GM21529 (cell line): ENCODE measurements at regions not wholly inside any gene's neighbourhood (a gene's known extent, or its start where the extent isn't known, plus 50 kb on each side); places are given as distances from the start of the nearest gene placed in this dataset.

Experiments
- ATAC-seq: cut with Tn5 transposase; IDR thresholded peaks from one replicate; pipeline ENCODE4 v1.9.1; 2021; ENCODE audit not compliant: unreplicated experiment

GRCh38 chr9:4921449-4921848, 63.6 kb upstream of the JAK2 start:
- no peak for ATAC-seq

DNA sequence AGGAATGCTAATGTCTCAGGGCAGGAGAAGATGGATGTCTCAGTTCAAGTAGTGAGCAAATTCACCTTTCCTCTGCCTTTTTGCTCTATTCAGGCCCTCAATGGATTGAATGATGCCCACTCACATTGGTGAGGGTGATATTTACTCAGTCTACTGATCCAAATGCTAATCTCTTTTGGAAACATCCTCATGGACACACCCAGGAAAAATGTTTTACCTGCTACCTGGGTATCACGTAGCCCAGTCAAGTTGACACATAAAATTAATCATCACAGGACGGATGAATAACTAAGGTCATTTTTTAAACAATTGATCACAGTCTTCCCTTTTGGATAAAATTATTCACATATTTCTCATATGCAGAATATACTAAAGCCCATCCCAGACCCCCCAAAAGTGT, 63.0 kb upstream of the JAK2 start:
- ATAC-seq: no peak

- no peak for ATAC-seq
These were observed 62.3 kb upstream of the JAK2 start for GRCh38 chr9:4922730-4923129.

GRCh38 chr9:4923141-4923540, 61.9 kb upstream of the JAK2 start:
- no peak for ATAC-seq

- peak; percentile 62 for ATAC-seq
These were observed 61.2 kb upstream of the JAK2 start for GRCh38 chr9:4923580-4924544.

DNA sequence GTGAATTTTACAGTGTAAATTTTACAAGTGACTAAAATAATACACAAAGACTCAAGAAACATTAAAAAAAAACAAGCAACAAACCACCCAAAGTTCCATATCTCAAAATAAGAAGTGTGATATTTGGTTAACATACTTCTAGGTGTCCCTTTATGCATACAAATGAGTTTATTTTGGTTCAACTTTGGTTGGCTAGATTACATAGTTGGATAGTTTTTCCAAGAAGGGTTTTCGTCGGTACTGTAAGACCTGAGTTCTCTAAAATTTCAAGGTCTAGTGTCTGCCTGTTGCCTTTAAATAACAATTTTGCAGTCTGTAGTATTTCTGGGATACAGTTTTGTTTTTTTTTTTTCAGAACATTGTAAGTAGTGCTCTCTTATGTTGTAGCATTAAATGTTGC, 58.8 kb upstream of the JAK2 start:
- ATAC-seq: no peak

DNA sequence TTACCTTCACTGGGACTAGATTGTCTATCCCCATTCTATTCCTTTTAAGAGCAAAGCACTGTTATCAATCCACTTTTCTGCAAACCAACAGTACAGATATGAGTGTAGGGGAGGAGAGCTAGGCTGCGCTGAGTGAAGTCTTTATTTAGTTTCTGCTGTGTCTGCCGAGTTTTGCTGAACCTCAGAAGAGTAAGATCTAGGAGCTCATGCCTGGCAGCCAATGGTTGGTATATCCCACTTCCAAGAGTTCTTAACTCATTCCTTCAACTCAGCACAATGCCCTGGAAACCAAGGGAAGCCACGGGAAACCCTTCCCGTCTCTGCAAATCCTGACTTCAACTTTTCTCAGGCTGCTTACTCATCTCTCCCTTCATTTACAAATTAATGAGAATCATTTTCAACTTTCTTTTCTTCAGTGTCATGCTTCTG, 58.0 kb upstream of the JAK2 start:
- peak; percentile 57 for ATAC-seq

DNA sequence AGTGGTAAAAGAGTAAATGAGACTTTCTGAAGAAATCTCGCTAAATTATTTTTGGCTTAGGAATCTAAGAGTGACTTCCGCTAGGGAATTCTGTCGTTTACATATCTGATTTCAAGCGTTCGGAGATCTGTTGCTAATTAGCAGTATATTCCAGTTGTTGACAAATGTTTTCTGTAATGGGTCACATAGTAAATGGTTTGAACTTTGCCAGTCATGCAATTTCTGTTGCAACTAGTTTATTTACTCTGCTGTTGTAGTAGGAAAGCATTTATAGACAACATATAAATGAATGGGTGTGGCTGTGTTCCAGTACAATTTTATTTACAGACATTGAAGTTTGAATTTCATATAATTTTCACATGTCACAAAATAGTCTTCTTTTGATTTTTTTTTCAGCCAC, 57.4 kb upstream of the JAK2 start:
- no peak for ATAC-seq

DNA sequence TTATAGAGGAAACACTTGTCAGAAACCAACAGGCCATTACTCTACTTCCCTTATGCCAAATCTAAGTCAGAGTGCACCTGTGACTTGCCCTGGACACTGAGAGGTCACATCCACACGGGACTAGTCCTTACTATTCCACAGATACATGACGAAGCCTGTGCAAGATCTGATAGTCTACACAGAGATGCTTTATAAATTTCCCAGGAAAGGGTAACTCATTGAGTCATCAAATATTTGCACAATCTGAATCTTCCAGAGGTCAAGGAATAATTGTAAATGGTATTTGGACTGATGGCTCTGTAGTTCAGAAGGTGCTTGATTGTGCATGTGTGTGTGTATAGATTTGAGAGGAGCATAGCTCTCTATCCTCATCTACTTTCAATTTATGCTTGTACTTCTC, 55.2 kb upstream of the JAK2 start:
- ATAC-seq: no peak

DNA sequence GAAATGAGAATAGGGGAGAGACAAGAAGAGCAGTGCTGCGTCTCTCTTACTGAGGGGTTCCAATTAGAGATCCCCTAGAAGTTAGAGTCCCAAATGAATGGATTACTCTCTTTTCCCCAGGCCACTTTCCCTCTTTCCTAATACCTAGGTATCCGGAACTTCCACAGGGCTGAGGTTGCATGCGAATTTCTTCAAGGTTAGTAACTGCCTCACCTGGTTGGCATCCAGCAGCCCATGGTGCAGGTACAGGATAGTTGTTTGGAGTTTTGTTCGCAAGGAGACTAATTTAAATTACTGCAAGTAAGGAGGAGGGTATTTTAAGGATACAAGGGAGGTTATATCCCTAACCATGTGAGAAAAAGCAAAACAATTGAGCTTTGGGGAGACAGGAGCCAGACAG, 52.4 kb upstream of the JAK2 start:
- no peak for ATAC-seq

GRCh38 chr9:4933177-4933576, 51.9 kb upstream of the JAK2 start:
- ATAC-seq: no peak

- ATAC-seq: no peak
These were observed 51.2 kb upstream of the JAK2 start for GRCh38 chr9:4933861-4934260.

DNA sequence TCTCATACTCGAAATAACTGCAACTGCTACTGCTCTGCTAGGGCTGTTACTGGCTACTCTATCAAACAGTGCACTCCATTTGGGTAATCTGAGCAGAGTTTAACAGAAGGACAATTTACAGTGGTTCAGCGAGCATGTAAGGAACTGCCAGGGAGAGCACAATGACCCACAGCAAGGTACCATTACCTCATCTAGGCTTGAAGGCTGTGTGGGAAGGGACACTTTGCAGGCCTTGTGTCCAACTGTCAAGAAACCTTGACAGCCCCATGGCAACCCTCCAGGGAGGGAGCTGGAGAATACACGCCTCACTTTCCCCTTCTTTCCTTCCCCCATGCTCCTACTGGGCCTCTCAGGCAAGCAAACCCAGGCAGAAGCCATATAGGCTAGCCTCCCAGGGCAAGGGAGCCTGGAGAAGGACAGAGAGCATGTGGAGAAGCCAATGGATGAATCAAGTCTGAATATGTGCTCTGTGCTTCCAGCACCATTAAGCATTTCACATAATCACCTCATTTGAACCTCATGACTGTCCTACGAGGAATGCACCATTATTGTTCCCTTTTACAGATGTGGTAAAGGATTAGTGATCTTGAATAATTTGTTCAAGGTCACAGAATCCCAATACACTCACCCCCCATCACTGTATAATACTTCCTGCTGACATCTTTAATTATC, 49.9 kb upstream of the JAK2 start:
- no peak for ATAC-seq
